SU-DHL-6 (cell line): ENCODE measurements at regions not wholly inside any gene's neighbourhood (a gene's known extent, or its start where the extent isn't known, plus 50 kb on each side); places are given as distances from the start of the nearest gene placed in this dataset.

Experiments used
- H2AFZ ChIP-seq: fragments of 200-600 bp; sonication (generic); 2 replicates; pipeline ENCODE4 v1.6.1; 2014; ENCODE audit warnings: low read depth, mild to moderate bottlenecking, moderate library complexity, mixed read lengths, antibody characterized with exemption, low read length; ENCODE audit not compliant: severe bottlenecking
- H3F3A ChIP-seq: fragments of 200-600 bp; shearing (Covaris generic); 2 replicates; pipeline ENCODE4 v1.6.0; 2016; ENCODE audit warnings: antibody characterized with exemption, mild to moderate bottlenecking; ENCODE audit not compliant: insufficient read depth
- H3K27ac ChIP-seq: fragments of 200-600 bp; sonication (generic); 2 replicates; pipeline ENCODE4 v1.5.1; 2016; ENCODE audit warnings: low read depth, mild to moderate bottlenecking, low read length, moderate library complexity, mixed read lengths
- H3K27me3 ChIP-seq: fragments of 200-600 bp; sonication (generic), shearing (Covaris generic); 2 replicates; pipeline ENCODE4 v1.6.0; 2014; ENCODE audit warnings: mild to moderate bottlenecking, low read length
- H3K36me3 ChIP-seq: fragments of 200-600 bp; sonication (generic); 2 replicates; pipeline ENCODE4 v1.6.1; 2014; ENCODE audit warnings: mild to moderate bottlenecking, low read length, mixed read lengths
- H3K4me2 ChIP-seq: fragments of 300-600, 200-600 bp; shearing (Covaris generic), sonication (generic); 2 replicates; pipeline ENCODE4 v1.6.0; 2014; ENCODE audit warnings: low read length, low read depth, mild to moderate bottlenecking; ENCODE audit not compliant: poor library complexity, severe bottlenecking
- H3K4me3 ChIP-seq: fragments of 200-600 bp; sonication (generic); 2 replicates; pipeline ENCODE4 v1.5.1; 2014; ENCODE audit warnings: antibody characterized with exemption, low read length, mild to moderate bottlenecking, mixed read lengths; ENCODE audit not compliant: insufficient read depth, poor library complexity, severe bottlenecking
- H3K79me2 ChIP-seq: fragments of 200-600 bp; sonication (generic); 2 replicates; pipeline ENCODE4 v1.6.1; 2014; ENCODE audit warnings: mild to moderate bottlenecking, low read length, moderate library complexity; ENCODE audit not compliant: insufficient read depth
- H3K9ac ChIP-seq: fragments of 200-600 bp; sonication (generic); 2 replicates; pipeline ENCODE4 v1.7.0; 2014; ENCODE audit warnings: mild to moderate bottlenecking, low read length
- H3K9me2 ChIP-seq: fragments of 200-600 bp; sonication (generic); replicated peaks from 2 replicates; pipeline ENCODE4 v1.6.1; 2014; ENCODE audit warnings: low read length; ENCODE audit not compliant: insufficient read depth
- H3K9me3 ChIP-seq: fragments of 200-600 bp; sonication (generic); 2 replicates; pipeline ENCODE4 v1.6.1; 2014; ENCODE audit warnings: low read length, mixed read lengths; ENCODE audit not compliant: insufficient read depth
- H4K20me1 ChIP-seq: fragments of 200-600 bp; sonication (generic); 2 replicates; pipeline ENCODE4 v1.6.1; 2014; ENCODE audit warnings: low read depth, mild to moderate bottlenecking, antibody characterized with exemption, low read length, moderate library complexity, mixed read lengths
- CTCF ChIP-seq: fragments of 200-600 bp; sonication (generic); IDR thresholded peaks from one replicate; pipeline ENCODE4 v1.5.1; 2017; ENCODE audit warnings: antibody characterized with exemption, mild to moderate bottlenecking, low read length, moderate library complexity; ENCODE audit not compliant: insufficient read depth, poor library complexity, severe bottlenecking
- EZH2phosphoT487 ChIP-seq: fragments of 200-600 bp; sonication (generic), shearing (Covaris generic); conservative IDR thresholded peaks from 2 replicates; pipeline ENCODE4 v1.6.1; 2018; ENCODE audit warnings: mild to moderate bottlenecking, antibody characterized with exemption, low read length, moderate library complexity, mixed read lengths

- H3K27ac ChIP-seq, result no peak overlapping the region
- no peaks in the 10 kb centered on the region for H3K79me2 ChIP-seq
- H4K20me1 ChIP-seq, result no peaks in the 10 kb centered on the region
- H3K9ac ChIP-seq, result no peak overlapping the region
- no peaks in the 10 kb centered on the region for H3K9me2 ChIP-seq
- no peak overlapping the region for H3K4me3 ChIP-seq
- no peak overlapping the region for H3K4me2 ChIP-seq
- H3K9me3 ChIP-seq, result no peaks in the 10 kb centered on the region
- no peaks in the 10 kb centered on the region for H3K27me3 ChIP-seq
- no peak for TF ChIP-seq CTCF
- TF ChIP-seq EZH2phosphoT487, result no peak
- no peak overlapping the region for H2AFZ ChIP-seq
- H3K36me3 ChIP-seq, result no peaks in the 10 kb centered on the region
- H3F3A ChIP-seq, result no peaks in the 10 kb centered on the region
Observed at GRCh38 chr5:159698322-159698721, 218.0 kb upstream of the ADRA1B start.

GRCh38 chr5:159700016-159700415 lies 216.3 kb upstream of the ADRA1B start:
- no peaks in the 10 kb centered on the region for H3F3A ChIP-seq
- H3K9me3 ChIP-seq, result no peaks in the 10 kb centered on the region
- H3K4me3 ChIP-seq, result no peak overlapping the region
- H3K9me2 ChIP-seq, result no peaks in the 10 kb centered on the region
- no peaks in the 10 kb centered on the region for H3K36me3 ChIP-seq
- no peaks in the 10 kb centered on the region for H4K20me1 ChIP-seq
- H3K4me2 ChIP-seq, result no peak overlapping the region
- H2AFZ ChIP-seq, result no peak overlapping the region
- no peaks in the 10 kb centered on the region for H3K79me2 ChIP-seq
- no peak overlapping the region for H3K27ac ChIP-seq
- TF ChIP-seq EZH2phosphoT487 (no peak), CTCF (no peak)
- no peaks in the 10 kb centered on the region for H3K27me3 ChIP-seq
- no peak overlapping the region for H3K9ac ChIP-seq

GRCh38 chr5:159702301-159702700 lies 214.0 kb upstream of the ADRA1B start:
- Histone ChIP-seq H3K4me3 (no peak overlapping the region), H3K9me3 (no peaks in the 10 kb centered on the region), H3K36me3 (no peaks in the 10 kb centered on the region), H3K4me2 (no peak overlapping the region), H3K27me3 (no peaks in the 10 kb centered on the region), H3K9me2 (no peaks in the 10 kb centered on the region), H2AFZ (no peak overlapping the region), H3K27ac (no peak overlapping the region), H3K79me2 (no peaks in the 10 kb centered on the region), H4K20me1 (no peaks in the 10 kb centered on the region), H3F3A (no peaks in the 10 kb centered on the region), H3K9ac (no peak overlapping the region)
- TF ChIP-seq CTCF (no peak), EZH2phosphoT487 (no peak)
